M059J (cell line): ENCODE measurements at regions not wholly inside any gene's neighbourhood (a gene's known extent, or its start where the extent isn't known, plus 50 kb on each side); places are given as distances from the start of the nearest gene placed in this dataset.

Experiments
- DNase-seq: peaks from one replicate; pipeline ENCODE4 v3.0.0-alpha.2; 2012; ENCODE audit warnings: low read depth

GRCh38 chr4:104418286-104418685 lies 76.4 kb downstream of the CXXC4 start:
- no peak for DNase-seq

GRCh38 chr4:104417357-104417882 lies 77.3 kb downstream of the CXXC4 start:
- DNase-seq = no peak

GRCh38 chr4:104416725-104417356 lies 77.9 kb downstream of the CXXC4 start:
- DNase-seq = no peak

- DNase-seq = no peak
Measured at GRCh38 chr4:104413487-104413886, 81.2 kb downstream of the CXXC4 start.

GRCh38 chr4:104412344-104412743 lies 82.3 kb downstream of the CXXC4 start:
- no peak for DNase-seq

- DNase-seq = no peak
Measured at GRCh38 chr4:104411502-104411901, 83.2 kb downstream of the CXXC4 start.

GRCh38 chr4:104408878-104409277 lies 85.8 kb downstream of the CXXC4 start:
- no peak for DNase-seq

GRCh38 chr4:104404361-104404760 lies 90.3 kb downstream of the CXXC4 start:
- DNase-seq = no peak

GRCh38 chr4:104395168-104395614 lies 99.5 kb downstream of the CXXC4 start:
- DNase-seq = no peak

GRCh38 chr4:104394406-104395167 lies 100.1 kb downstream of the CXXC4 start:
- DNase-seq = no peak

GRCh38 chr4:104393655-104394324 lies 100.9 kb downstream of the CXXC4 start:
- DNase-seq = no peak

- DNase-seq = no peak
Measured at GRCh38 chr4:104385713-104386112, 109.0 kb downstream of the CXXC4 start.

- no peak for DNase-seq
Measured at GRCh38 chr4:104382961-104383360, 111.7 kb downstream of the CXXC4 start.

GRCh38 chr4:104381729-104382128 lies 113.0 kb downstream of the CXXC4 start:
- DNase-seq = no peak

GRCh38 chr4:104365618-104366017 lies 129.1 kb downstream of the CXXC4 start:
- no peak for DNase-seq

GRCh38 chr4:104353481-104353880 lies 141.2 kb downstream of the CXXC4 start:
- no peak for DNase-seq

GRCh38 chr4:104352211-104352610 lies 142.5 kb downstream of the CXXC4 start:
- DNase-seq = no peak

- DNase-seq = peak; percentile 0
Measured at GRCh38 chr4:104351706-104352105, 143.0 kb downstream of the CXXC4 start.

GRCh38 chr4:104345598-104346242 lies 149.0 kb downstream of the CXXC4 start:
- no peak for DNase-seq

- no peak for DNase-seq
Measured at GRCh38 chr4:104344342-104344980, 150.2 kb downstream of the CXXC4 start.

GRCh38 chr4:104334410-104334809 lies 160.3 kb downstream of the CXXC4 start:
- DNase-seq = no peak
